Thoracic aorta (tissue), 2 donors: ENCODE measurements at regions not wholly inside any gene's neighbourhood (a gene's known extent, or its start where the extent isn't known, plus 50 kb on each side); places are given as distances from the start of the nearest gene placed in this dataset.

Experiments
- ATAC-seq: fragments of 150-250 bp; one replicate; pipeline ENCODE4 v1.8.0; 2017; ENCODE audit warnings: low read depth; ENCODE audit not compliant: insufficient number of reproducible peaks, low FRiP score
- DNase-seq: peaks from one replicate; pipeline ENCODE4 v3.0.0-alpha.2; 2020; ENCODE audit warnings: low spot score
- H3K27ac ChIP-seq, 2 donors: fragments of 200-600 bp; sonication (generic); 1 replicate in 1 of 2; 2 replicates in 1 of 2; pipeline ENCODE4 v1.5.1; 2016; ENCODE audit warnings: mild to moderate bottlenecking in 2 of 2, moderate library complexity in 2 of 2
- H3K27me3 ChIP-seq: fragments of 200-600 bp; sonication (generic); replicated peaks from 2 replicates; pipeline ENCODE4 v1.6.0; 2016; ENCODE audit warnings: mild to moderate bottlenecking; ENCODE audit not compliant: insufficient read depth
- H3K36me3 ChIP-seq: fragments of 200-600 bp; sonication (generic); one replicate; pipeline ENCODE4 v1.5.1; 2016
- H3K4me1 ChIP-seq, 2 donors: fragments of 200-600 bp; sonication (generic); 1 replicate in 1 of 2; 2 replicates in 1 of 2; pipeline versions ENCODE4 v1.5.1 to v1.6.0; 2016; ENCODE audit warnings: low read depth in 2 of 2, mild to moderate bottlenecking in 1 of 2; ENCODE audit not compliant: control insufficient read depth in 1 of 2
- H3K4me3 ChIP-seq: fragments of 200-600 bp; sonication (generic); 2 replicates; pipeline ENCODE4 v1.5.1; 2016; ENCODE audit warnings: mild to moderate bottlenecking
- H3K9me3 ChIP-seq: fragments of 200-600 bp; sonication (generic); 2 replicates; pipeline ENCODE4 v1.5.1; 2016
- TF ChIP-seq, protein P1 (sequence below): fragments of 200-600 bp; sonication (generic); IDR thresholded peaks from one replicate; pipeline ENCODE4 v1.5.1; 2019; ENCODE audit warnings: antibody characterized with exemption

DNA sequence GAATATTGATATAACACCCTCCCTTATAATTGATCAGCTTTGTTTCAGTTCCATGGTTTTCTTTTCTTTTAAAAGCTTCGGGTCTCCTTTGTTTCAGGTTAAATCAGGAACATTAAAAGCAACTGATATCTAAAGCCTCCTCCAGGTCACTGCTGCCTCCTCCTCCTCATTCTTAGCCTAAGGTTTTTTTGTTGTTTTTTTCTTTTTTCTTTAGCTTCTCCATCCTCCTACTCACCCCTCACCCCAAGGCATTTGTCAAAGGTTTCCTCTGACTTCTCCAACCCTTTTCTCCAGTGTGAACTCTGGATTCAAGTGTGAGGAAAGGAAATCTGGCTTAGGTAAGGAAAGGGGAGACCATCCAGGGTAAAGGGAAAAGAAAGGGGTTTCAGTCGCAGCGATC is 420.2 kb upstream of the NFE2L3 start:
- no peak for ATAC-seq
- no peaks in the 10 kb centered on the region for H3K9me3 ChIP-seq

DNA sequence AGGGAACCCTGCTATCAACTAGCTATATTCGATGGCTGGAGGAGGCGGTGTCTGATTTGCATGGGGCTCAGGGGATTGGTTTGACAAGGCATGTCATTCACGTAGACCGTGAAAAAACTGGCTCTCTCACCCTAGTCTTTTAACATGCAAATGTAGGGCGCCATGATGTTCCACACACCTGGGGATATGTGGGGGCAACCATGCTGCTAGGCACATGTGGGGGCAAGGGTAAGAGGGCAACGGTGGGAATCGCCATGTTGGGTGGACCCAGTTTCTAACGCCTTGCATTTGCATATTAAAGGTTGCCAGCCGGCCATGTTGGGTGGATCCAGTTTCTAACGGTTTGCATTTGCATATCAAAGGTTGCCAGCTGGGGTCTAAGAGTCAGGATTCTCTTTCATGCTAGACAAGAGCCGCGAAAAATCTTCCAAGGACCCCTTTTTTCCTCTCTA is 419.2 kb upstream of the NFE2L3 start:
- Histone ChIP-seq H3K4me1 (peaks cover 13 to 27% of the 10 kb centered on the region in 2 donors), H3K27me3 (no peaks in the 10 kb centered on the region), H3K36me3 (no peaks in the 10 kb centered on the region), H3K27ac (no peak overlapping the region), H3K4me3 (no peak overlapping the region), H3K9me3 (no peaks in the 10 kb centered on the region)
- DNase-seq (no peak), ATAC-seq (no peak)
- TF ChIP-seq, protein P1, sequence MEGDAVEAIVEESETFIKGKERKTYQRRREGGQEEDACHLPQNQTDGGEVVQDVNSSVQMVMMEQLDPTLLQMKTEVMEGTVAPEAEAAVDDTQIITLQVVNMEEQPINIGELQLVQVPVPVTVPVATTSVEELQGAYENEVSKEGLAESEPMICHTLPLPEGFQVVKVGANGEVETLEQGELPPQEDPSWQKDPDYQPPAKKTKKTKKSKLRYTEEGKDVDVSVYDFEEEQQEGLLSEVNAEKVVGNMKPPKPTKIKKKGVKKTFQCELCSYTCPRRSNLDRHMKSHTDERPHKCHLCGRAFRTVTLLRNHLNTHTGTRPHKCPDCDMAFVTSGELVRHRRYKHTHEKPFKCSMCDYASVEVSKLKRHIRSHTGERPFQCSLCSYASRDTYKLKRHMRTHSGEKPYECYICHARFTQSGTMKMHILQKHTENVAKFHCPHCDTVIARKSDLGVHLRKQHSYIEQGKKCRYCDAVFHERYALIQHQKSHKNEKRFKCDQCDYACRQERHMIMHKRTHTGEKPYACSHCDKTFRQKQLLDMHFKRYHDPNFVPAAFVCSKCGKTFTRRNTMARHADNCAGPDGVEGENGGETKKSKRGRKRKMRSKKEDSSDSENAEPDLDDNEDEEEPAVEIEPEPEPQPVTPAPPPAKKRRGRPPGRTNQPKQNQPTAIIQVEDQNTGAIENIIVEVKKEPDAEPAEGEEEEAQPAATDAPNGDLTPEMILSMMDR, result no peak

More for the DNA sequence above, 420.2 kb upstream of the NFE2L3 start:
- TF ChIP-seq, protein P1, result no peak
- Histone ChIP-seq H3K4me3 (peak overlapping the region; percentile 6), H3K27me3 (no peaks in the 10 kb centered on the region), H3K27ac (peak overlapping the region; percentile 67 to 76), H3K4me1 (peaks cover 13 to 27% of the 10 kb centered on the region in 2 donors), H3K36me3 (no peaks in the 10 kb centered on the region)
- DNase-seq, result no peak

DNA sequence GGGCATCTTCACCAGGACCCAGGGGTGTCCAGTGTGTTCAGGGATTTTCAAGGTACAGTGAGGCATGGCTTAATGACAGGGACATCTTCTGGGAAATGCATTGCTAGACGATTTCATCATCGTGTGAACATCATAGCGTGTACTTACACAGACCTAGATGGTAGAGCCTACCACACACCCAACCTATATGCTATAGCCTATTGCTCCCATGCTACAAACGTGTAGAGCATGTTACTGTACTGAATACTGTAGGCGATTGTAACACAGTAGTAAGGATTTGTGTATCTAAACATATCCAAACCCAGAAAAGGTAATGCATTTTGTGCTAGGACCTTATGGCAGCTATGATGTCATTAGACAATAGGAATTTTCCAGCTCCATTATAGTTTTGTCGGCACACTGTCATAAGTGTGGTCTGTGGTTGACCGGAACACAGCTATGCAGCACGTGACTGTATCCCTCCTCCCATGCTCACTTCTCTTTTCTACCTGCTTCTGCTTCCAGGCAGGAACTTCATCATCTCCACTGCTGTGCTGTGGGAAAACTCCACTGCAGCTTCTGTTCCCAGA is 416.2 kb upstream of the NFE2L3 start:
- DNase-seq (no peak), ATAC-seq (no peak)
- no peaks in the 10 kb centered on the region for H3K36me3 ChIP-seq
- H3K9me3 ChIP-seq, result no peaks in the 10 kb centered on the region
- peaks cover 13 to 18% of the 10 kb centered on the region in 2 donors for H3K4me1 ChIP-seq
- H3K27me3 ChIP-seq, result no peaks in the 10 kb centered on the region
- no peak overlapping the region for H3K27ac ChIP-seq
- no peak overlapping the region for H3K4me3 ChIP-seq
- TF ChIP-seq, protein P1, result no peak

DNA sequence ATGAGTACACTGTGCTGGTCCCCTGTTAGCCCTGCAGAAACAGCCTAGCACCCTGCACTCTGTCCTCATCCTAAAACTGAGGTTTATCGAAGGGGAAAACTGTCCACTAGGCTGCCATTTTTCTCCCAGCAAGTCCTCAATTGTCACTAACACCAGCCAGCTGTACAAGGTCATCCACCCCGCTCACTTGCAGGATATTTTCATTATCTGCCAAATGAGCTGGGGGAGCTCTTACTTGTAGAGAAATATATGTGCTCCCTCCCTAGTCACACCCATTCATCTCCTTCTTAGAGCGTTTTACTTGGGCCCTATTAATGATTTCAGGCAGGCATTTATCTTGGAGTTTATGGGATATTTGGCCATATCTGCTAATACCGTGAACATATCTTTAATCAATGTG is 413.5 kb upstream of the NFE2L3 start:
- DNase-seq (no peak), ATAC-seq (no peak)
- Histone ChIP-seq H3K9me3 (no peaks in the 10 kb centered on the region), H3K27ac (no peak overlapping the region), H3K4me1 (no peaks in the 10 kb centered on the region), H3K36me3 (no peaks in the 10 kb centered on the region), H3K27me3 (no peaks in the 10 kb centered on the region), H3K4me3 (no peak overlapping the region)
- TF ChIP-seq, protein P1, result no peak

DNA sequence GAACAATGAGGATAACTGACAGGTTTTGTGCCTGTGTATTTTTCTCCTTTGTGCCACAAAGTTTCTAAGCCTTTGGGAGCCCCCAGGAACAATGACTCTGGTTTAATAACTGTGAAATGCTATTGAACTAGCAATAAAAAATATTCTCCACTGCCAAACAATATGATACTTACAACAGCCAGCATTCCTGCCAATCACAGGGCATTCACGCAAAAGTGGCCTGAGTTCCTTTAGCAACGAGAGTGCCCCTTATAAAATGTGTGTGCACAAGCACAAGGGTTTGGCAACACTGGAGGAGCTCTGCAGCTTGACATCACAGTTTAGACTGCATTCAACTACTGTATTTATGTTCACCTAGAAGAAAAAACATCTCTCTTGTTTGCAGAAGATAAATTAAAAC is 412.9 kb upstream of the NFE2L3 start:
- TF ChIP-seq, protein P1, result no peak
- ATAC-seq (no peak), DNase-seq (no peak)
- Histone ChIP-seq H3K27ac (no peak overlapping the region), H3K4me1 (no peaks in the 10 kb centered on the region), H3K27me3 (no peaks in the 10 kb centered on the region), H3K9me3 (no peaks in the 10 kb centered on the region), H3K4me3 (no peak overlapping the region), H3K36me3 (no peaks in the 10 kb centered on the region)
